Type B pancreatic cell (in vitro differentiated cells): ENCODE measurements at regions not wholly inside any gene's neighbourhood (a gene's known extent, or its start where the extent isn't known, plus 50 kb on each side); places are given as distances from the start of the nearest gene placed in this dataset.

Source experiments
- DNase-seq: peaks from one replicate; pipeline ENCODE4 v3.0.0; 2021; ENCODE audit warnings: mixed read lengths; ENCODE audit not compliant: unreplicated experiment; ENCODE audit errors: extremely low spot score
- H3K27ac Mint-ChIP-seq: 2 replicates; pipeline ENCODE4 v1.8.0; 2021; ENCODE audit warnings: mild to moderate bottlenecking, mixed read lengths
- H3K27me3 Mint-ChIP-seq: 2 replicates; pipeline ENCODE4 v1.8.0; 2021; ENCODE audit warnings: mixed read lengths
- H3K36me3 Mint-ChIP-seq: 2 replicates; pipeline ENCODE4 v1.8.0; 2021; ENCODE audit warnings: mixed read lengths
- H3K4me1 Mint-ChIP-seq: one replicate; pipeline ENCODE4 v1.8.0; 2021; ENCODE audit warnings: mixed read lengths; ENCODE audit not compliant: unreplicated experiment
- H3K4me3 Mint-ChIP-seq: 2 replicates; pipeline ENCODE4 v1.8.0; 2021; ENCODE audit warnings: mild to moderate bottlenecking, mixed read lengths
- H3K9me3 Mint-ChIP-seq: 2 replicates; pipeline ENCODE4 v1.8.0; 2021; ENCODE audit warnings: mixed read lengths
- CTCF ChIP-seq: fragments of 200-600 bp; sonication (generic); conservative IDR thresholded peaks from 2 replicates; pipeline ENCODE4 v1.5.0; 2021; ENCODE audit warnings: antibody characterized with exemption, mild to moderate bottlenecking

GRCh38 chr16:54381601-54382313 is 95.2 kb upstream of the IRX3 start:
- H3K9me3 Mint-ChIP-seq = peaks cover 36% of the 10 kb centered on the region

GRCh38 chr16:54375071-54375470 is 88.5 kb upstream of the IRX3 start:
- peaks cover 4% of the 10 kb centered on the region for H3K36me3 Mint-ChIP-seq
- H3K9me3 Mint-ChIP-seq = peaks cover 17% of the 10 kb centered on the region
- DNase-seq = no peak
- H3K4me3 Mint-ChIP-seq = no peak overlapping the region
- H3K4me1 Mint-ChIP-seq = peaks cover 30% of the 10 kb centered on the region
- no peak overlapping the region for H3K27ac Mint-ChIP-seq
- H3K27me3 Mint-ChIP-seq = peaks cover 65% of the 10 kb centered on the region
- no peak for TF ChIP-seq CTCF

More at GRCh38 chr16:54381601-54382313, 95.2 kb upstream of the IRX3 start:
- H3K27me3 Mint-ChIP-seq = peaks cover 54% of the 10 kb centered on the region
- DNase-seq = no peak
- H3K36me3 Mint-ChIP-seq = peaks cover 4% of the 10 kb centered on the region
- H3K27ac Mint-ChIP-seq = no peak overlapping the region
- H3K4me3 Mint-ChIP-seq = no peak overlapping the region
- no peak for TF ChIP-seq CTCF
- H3K4me1 Mint-ChIP-seq = peaks cover 8% of the 10 kb centered on the region

- H3K4me1 Mint-ChIP-seq = peaks cover 41% of the 10 kb centered on the region
- no peak overlapping the region for H3K27ac Mint-ChIP-seq
- DNase-seq = no peak
- H3K27me3 Mint-ChIP-seq = peaks cover 58% of the 10 kb centered on the region
- peaks cover 8% of the 10 kb centered on the region for H3K9me3 Mint-ChIP-seq
- peaks cover 4% of the 10 kb centered on the region for H3K36me3 Mint-ChIP-seq
- H3K4me3 Mint-ChIP-seq = no peak overlapping the region
- TF ChIP-seq CTCF = no peak
Observed at GRCh38 chr16:54373534-54374520, 87.2 kb upstream of the IRX3 start.

- Mint-ChIP-seq H3K9me3 (no peaks in the 10 kb centered on the region), H3K36me3 (no peaks in the 10 kb centered on the region), H3K4me3 (peak overlapping the region; percentile 70), H3K27ac (no peak overlapping the region), H3K4me1 (peaks cover 41% of the 10 kb centered on the region), H3K27me3 (peaks cover 56% of the 10 kb centered on the region)
- no peak for TF ChIP-seq CTCF
- DNase-seq = no peak
Observed at GRCh38 chr16:54370278-54371040, 83.9 kb upstream of the IRX3 start.

GRCh38 chr16:54369861-54370260 is 83.3 kb upstream of the IRX3 start:
- Mint-ChIP-seq H3K36me3 (no peaks in the 10 kb centered on the region), H3K9me3 (no peaks in the 10 kb centered on the region), H3K27me3 (peaks cover 52% of the 10 kb centered on the region), H3K4me3 (no peak overlapping the region), H3K4me1 (peaks cover 35% of the 10 kb centered on the region), H3K27ac (no peak overlapping the region)
- DNase-seq = no peak
- TF ChIP-seq CTCF = no peak
